Lower lobe of right lung (tissue), 2 donors: ENCODE measurements at regions not wholly inside any gene's neighbourhood (a gene's known extent, or its start where the extent isn't known, plus 50 kb on each side); places are given as distances from the start of the nearest gene placed in this dataset.

ENCODE experiments used
- ATAC-seq, 2 donors: fragments of 200-7000 bp; cut with Tn5 transposase; one replicate each; pipeline ENCODE4 v1.9.1; 2020 to 2022; ENCODE audit warnings: mild to moderate bottlenecking in 2 of 2, moderate library complexity in 2 of 2
- DNase-seq: peaks from one replicate; pipeline ENCODE4 v3.0.0-alpha.2; 2020
- H3K27ac ChIP-seq: fragments of 200-600 bp; one replicate; pipeline ENCODE4 v1.8.0; 2022
- H3K27me3 ChIP-seq: fragments of 200-600 bp; one replicate; pipeline ENCODE4 v1.8.0; 2022; ENCODE audit warnings: low read depth
- H3K36me3 ChIP-seq: fragments of 200-600 bp; one replicate; pipeline ENCODE4 v1.8.0; 2022; ENCODE audit warnings: mild to moderate bottlenecking
- H3K4me1 ChIP-seq: fragments of 200-600 bp; one replicate; pipeline ENCODE4 v1.8.0; 2022
- H3K4me3 ChIP-seq: fragments of 200-600 bp; one replicate; pipeline ENCODE4 v1.8.0; 2022; ENCODE audit warnings: mild to moderate bottlenecking
- H3K9me3 ChIP-seq: fragments of 200-600 bp; one replicate; pipeline ENCODE4 v1.8.0; 2022
- CTCF ChIP-seq: fragments of 200-600 bp; IDR thresholded peaks from one replicate; pipeline ENCODE4 v1.8.0; 2022; ENCODE audit warnings: antibody characterized with exemption, mild to moderate bottlenecking
- intact Hi-C: fragments of 100-400 bp; cut with DNase I; formaldehyde crosslinking; loops from one replicate; pipeline ENCODE4 v1.11.0; 2022
- donor health status: DM: no; HTN: yes; CAD: no; lungs with severe emphysema.

DNA sequence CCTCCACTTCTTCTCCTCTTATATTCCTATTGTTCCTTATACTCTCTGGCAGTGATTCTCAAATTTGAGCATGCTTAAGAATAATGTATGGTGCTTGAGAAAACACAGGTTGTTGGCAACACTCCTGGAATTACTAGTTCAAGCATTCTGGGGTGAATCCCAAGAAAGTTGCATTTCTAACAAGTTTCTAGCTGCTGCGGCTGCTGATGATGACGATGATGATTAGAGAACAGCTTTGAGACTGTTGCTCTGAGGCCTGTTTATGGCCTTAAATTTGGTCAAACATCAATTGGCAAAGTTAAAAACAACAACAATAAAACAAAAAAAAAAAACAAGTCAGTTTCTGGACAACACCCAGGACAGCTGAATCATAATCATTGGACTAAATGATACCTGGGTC, 961.9 kb downstream of the CDH11 start:
- DNase-seq = no peak
- no peak for TF ChIP-seq CTCF
- intact Hi-C loops = no loop called here
- Histone ChIP-seq H3K27ac (no peak overlapping the region), H3K4me1 (no peaks in the 10 kb centered on the region), H3K4me3 (no peak overlapping the region), H3K9me3 (no peaks in the 10 kb centered on the region), H3K36me3 (no peaks in the 10 kb centered on the region), H3K27me3 (no peaks in the 10 kb centered on the region)
- no peak for ATAC-seq

DNA sequence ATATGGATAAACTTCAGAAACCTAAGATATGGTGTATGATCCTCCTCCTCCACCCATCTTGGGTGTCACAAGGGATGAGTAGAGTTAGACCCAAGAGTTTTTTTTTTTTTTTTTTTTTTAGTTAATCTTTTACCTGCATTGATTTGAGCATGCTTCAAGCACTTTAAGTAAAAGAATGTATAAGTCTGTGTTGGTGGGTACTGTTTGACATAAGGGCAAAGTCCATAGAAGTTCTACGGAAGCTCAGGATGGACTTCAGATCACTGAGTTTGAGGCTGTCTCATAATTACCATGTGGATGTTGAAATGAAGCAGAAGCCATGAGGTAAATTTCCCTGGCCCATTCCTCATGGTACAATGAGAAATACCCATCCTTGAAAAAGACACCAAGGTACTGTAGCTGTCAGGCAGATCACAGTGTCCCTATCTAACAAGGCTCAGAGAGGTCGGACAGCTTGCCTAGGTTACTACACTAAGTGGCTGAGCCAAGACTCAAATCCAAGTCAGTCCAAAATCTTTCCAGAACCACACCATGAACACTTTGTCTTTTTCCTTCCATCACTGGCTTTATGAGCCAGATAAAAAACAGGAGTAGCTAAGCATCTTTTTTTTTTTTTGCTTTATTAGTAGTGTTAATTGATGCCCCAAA, 962.8 kb downstream of the CDH11 start:
- intact Hi-C loops = no loop called here
- TF ChIP-seq CTCF = no peak
- H3K9me3 ChIP-seq = no peaks in the 10 kb centered on the region
- ATAC-seq (no peak), DNase-seq (no peak)
- no peaks in the 10 kb centered on the region for H3K4me1 ChIP-seq
- no peak overlapping the region for H3K4me3 ChIP-seq
- no peak overlapping the region for H3K27ac ChIP-seq
- no peaks in the 10 kb centered on the region for H3K27me3 ChIP-seq
- H3K36me3 ChIP-seq = no peaks in the 10 kb centered on the region

DNA sequence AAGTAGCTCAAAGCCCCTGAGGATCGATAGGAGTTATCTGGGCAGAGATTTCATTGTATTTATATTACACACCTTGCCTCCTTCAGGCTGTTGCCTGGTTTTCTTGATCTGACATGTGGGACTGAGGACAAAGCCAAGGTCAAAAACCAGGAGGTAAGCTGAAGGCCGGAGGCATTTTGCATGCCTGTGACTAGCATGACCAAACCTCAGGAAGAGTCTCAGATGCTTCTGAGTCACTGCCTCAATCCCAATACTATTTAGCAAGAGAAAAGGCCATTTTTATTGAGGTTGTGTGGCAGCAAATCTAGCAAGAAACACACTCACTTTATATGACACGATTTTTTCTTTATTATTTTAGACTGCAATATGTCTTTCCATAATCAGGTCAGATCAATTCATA, 968.1 kb downstream of the CDH11 start:
- no peak for TF ChIP-seq CTCF
- intact Hi-C loops = no loop called here
- H3K36me3 ChIP-seq = no peaks in the 10 kb centered on the region

DNA sequence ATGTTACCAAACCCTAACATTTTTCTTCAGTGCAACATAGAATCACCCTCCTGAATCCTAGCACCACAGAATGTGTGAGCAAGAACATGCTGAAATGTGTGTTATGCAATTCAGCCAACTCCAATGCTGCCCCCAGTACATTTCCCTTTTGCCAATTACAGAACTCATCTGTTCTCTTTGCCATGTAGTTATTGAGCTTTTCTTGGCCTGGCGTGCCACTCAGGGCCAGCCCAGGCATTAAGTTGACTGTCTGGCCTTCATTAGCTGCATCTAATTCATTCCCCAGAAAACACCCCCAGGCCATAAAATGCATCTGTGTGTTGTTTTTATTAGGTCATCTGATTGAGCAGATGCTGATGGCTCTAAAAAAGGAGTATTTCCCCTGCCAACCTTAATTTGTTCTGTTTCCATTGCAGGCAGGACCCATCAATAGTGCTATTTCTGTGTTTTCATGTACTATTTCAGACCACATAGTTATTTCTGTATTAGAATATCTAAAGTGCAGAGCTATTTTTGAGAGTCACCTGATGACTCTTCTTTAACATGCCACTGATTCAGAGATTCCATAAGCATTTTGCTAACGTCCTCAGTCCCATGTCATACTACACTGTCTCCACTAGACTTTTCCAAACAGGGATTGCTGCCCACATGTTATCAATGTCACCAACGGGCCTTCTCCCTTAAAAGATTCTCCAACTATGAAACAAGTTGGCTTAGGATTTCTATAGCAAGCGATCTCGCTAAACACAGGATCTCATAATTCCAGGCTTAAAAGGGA, 969.7 kb downstream of the CDH11 start:
- H3K4me1 ChIP-seq = no peaks in the 10 kb centered on the region
- no peak overlapping the region for H3K4me3 ChIP-seq
- ATAC-seq (no peak), DNase-seq (no peak)
- intact Hi-C loops = no loop called here
- H3K27ac ChIP-seq = no peak overlapping the region
- no peaks in the 10 kb centered on the region for H3K9me3 ChIP-seq
- no peaks in the 10 kb centered on the region for H3K36me3 ChIP-seq
- no peaks in the 10 kb centered on the region for H3K27me3 ChIP-seq
- no peak for TF ChIP-seq CTCF

More for the DNA sequence above, 968.1 kb downstream of the CDH11 start:
- no peaks in the 10 kb centered on the region for H3K9me3 ChIP-seq
- ATAC-seq (no peak), DNase-seq (no peak)
- H3K27me3 ChIP-seq = no peaks in the 10 kb centered on the region
- no peak overlapping the region for H3K4me3 ChIP-seq
- no peak overlapping the region for H3K27ac ChIP-seq
- H3K4me1 ChIP-seq = no peaks in the 10 kb centered on the region

GRCh38 chr16:64150193-64150592, 971.7 kb downstream of the CDH11 start:
- intact Hi-C loops = no loop called here
- DNase-seq (no peak), ATAC-seq (no peak)
- no peaks in the 10 kb centered on the region for H3K9me3 ChIP-seq
- no peaks in the 10 kb centered on the region for H3K4me1 ChIP-seq
- H3K27me3 ChIP-seq = no peaks in the 10 kb centered on the region
- H3K36me3 ChIP-seq = no peaks in the 10 kb centered on the region
- TF ChIP-seq CTCF = no peak
- no peak overlapping the region for H3K4me3 ChIP-seq
- no peak overlapping the region for H3K27ac ChIP-seq
